HG03520 (cell line): ENCODE measurements at regions not wholly inside any gene's neighbourhood (a gene's known extent, or its start where the extent isn't known, plus 50 kb on each side); places are given as distances from the start of the nearest gene placed in this dataset.

Experiments
- ATAC-seq: cut with Tn5 transposase; IDR thresholded peaks from one replicate; pipeline ENCODE4 v1.9.1; 2021; ENCODE audit warnings: mild to moderate bottlenecking, moderate library complexity; ENCODE audit not compliant: unreplicated experiment

GRCh38 chr13:75231235-75231634 is 250.7 kb downstream of the TBC1D4 start:
- ATAC-seq: no peak

GRCh38 chr13:75226733-75227435 is 255.1 kb downstream of the TBC1D4 start:
- ATAC-seq: no peak

GRCh38 chr13:75226092-75226491 is 255.9 kb downstream of the TBC1D4 start:
- no peak for ATAC-seq

- no peak for ATAC-seq
These were observed 256.5 kb downstream of the TBC1D4 start for GRCh38 chr13:75225288-75226032.

GRCh38 chr13:75224053-75224742 is 257.8 kb downstream of the TBC1D4 start:
- ATAC-seq: no peak

- ATAC-seq: no peak
These were observed 259.9 kb downstream of the TBC1D4 start for GRCh38 chr13:75222031-75222430.

- no peak for ATAC-seq
These were observed 261.1 kb downstream of the TBC1D4 start for GRCh38 chr13:75220861-75221260.

- no peak for ATAC-seq
These were observed 261.8 kb downstream of the TBC1D4 start for GRCh38 chr13:75220238-75220542.

GRCh38 chr13:75219479-75220237 is 262.3 kb downstream of the TBC1D4 start:
- peak; percentile 97 for ATAC-seq

- ATAC-seq: no peak
These were observed 264.0 kb downstream of the TBC1D4 start for GRCh38 chr13:75217949-75218348.

- ATAC-seq: no peak
These were observed 265.9 kb downstream of the TBC1D4 start for GRCh38 chr13:75216038-75216437.

- ATAC-seq: no peak
These were observed 267.1 kb downstream of the TBC1D4 start for GRCh38 chr13:75214846-75215245.

- no peak for ATAC-seq
These were observed 279.0 kb downstream of the TBC1D4 start for GRCh38 chr13:75202981-75203380.

GRCh38 chr13:75197803-75198202 is 284.2 kb downstream of the TBC1D4 start:
- no peak for ATAC-seq

GRCh38 chr13:75196147-75196837 is 285.7 kb downstream of the TBC1D4 start:
- no peak for ATAC-seq

- no peak for ATAC-seq
These were observed 286.3 kb downstream of the TBC1D4 start for GRCh38 chr13:75195495-75196146.

GRCh38 chr13:75194717-75195462 is 287.1 kb downstream of the TBC1D4 start:
- ATAC-seq: no peak

GRCh38 chr13:75186379-75186778 is 295.6 kb downstream of the TBC1D4 start:
- ATAC-seq: no peak

GRCh38 chr13:75181906-75182305 is 300.1 kb downstream of the TBC1D4 start:
- no peak for ATAC-seq
